ENCODE measurements at regions not wholly inside any gene's neighbourhood (a gene's known extent, or its start where the extent isn't known, plus 50 kb on each side); places are given as distances from the start of the nearest gene placed in this dataset.

DNA sequence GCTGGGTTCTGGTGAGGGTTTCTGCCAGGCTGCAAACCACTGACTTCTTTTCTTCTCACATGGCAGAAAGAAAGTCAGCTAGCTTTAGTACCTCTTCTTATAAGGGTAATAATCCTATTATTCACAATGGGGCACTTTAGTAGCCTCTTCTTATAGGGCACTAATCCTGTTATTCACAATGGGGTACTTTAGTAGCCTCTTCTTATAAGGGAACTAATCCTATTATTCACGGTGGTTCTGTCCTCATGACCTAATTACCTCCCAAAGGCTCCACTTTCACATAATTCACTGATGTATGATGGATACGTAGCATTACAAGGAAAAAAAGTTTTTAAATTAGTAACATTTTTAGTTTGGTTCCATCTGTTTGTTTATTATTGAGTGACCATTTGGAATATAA lies 671.3 kb downstream of the NSUN3 start:
- Histone ChIP-seq H4K20me1 (ENCODE audit: insufficient read depth, low read length) (no peaks in the 10 kb centered on the region), H3K9me2 (ENCODE audit: low read depth, low read length) (no peaks in the 10 kb centered on the region), H3K4me3 (ENCODE audit: low read depth, low read length, poor library complexity, severe bottlenecking) (no peak overlapping the region), H2AFZ (ENCODE audit: low read length) (no peak overlapping the region), H3K9ac (ENCODE audit: low read length) (no peak overlapping the region), H3K27me3 (ENCODE audit: insufficient read depth, low read length) (no peaks in the 10 kb centered on the region), H3K9me3 (ENCODE audit: low read length) (no peaks in the 10 kb centered on the region), H3K4me2 (ENCODE audit: low read length) (no peak overlapping the region), H3K79me2 (ENCODE audit: insufficient read depth, low read length) (no peaks in the 10 kb centered on the region), H3K36me3 (ENCODE audit: insufficient read depth, low read length) (no peaks in the 10 kb centered on the region), H3K4me1 (ENCODE audit: insufficient read depth, low read length, severe bottlenecking) (no peaks in the 10 kb centered on the region), H3K27ac (ENCODE audit: low read depth, low read length, poor library complexity, severe bottlenecking) (no peak overlapping the region), H3F3A (ENCODE audit: insufficient read depth, low read length) (no peaks in the 10 kb centered on the region)
- TF ChIP-seq EZH2 (IDR thresholded peaks at IDR 0.05; ENCODE audit: borderline replicate concordance, low read length) (no peak), CTCF (IDR thresholded peaks at IDR 0.05; ENCODE audit: low read length) (no peak)

DNA sequence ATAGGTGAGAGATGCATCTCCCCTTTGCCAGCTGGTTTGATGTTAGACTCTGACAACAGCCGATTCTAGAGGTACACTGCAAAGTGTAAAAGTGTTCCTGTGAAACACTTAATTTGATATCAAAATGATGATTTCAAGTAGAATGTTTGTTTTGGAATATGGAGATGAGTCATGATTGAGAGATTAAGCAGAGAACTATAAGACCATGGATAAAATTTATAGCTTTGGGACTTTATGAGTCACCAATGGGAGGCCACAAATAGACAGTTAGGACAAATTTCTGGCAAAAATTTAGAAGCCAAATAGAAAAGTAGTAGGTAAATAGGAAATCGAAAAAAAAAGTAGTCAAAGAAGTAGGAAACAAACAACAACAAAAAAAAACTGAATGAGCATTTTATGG lies 672.5 kb downstream of the NSUN3 start:
- no peaks in the 10 kb centered on the region for H3K27me3 ChIP-seq (ENCODE audit: insufficient read depth, low read length)
- H3K9ac ChIP-seq (ENCODE audit: low read length): no peak overlapping the region
- no peaks in the 10 kb centered on the region for H3F3A ChIP-seq (ENCODE audit: insufficient read depth, low read length)
- H3K9me2 ChIP-seq (ENCODE audit: low read depth, low read length): no peaks in the 10 kb centered on the region
- no peaks in the 10 kb centered on the region for H3K79me2 ChIP-seq (ENCODE audit: insufficient read depth, low read length)
- no peak for TF ChIP-seq EZH2 (IDR thresholded peaks at IDR 0.05; ENCODE audit: borderline replicate concordance, low read length)
- no peaks in the 10 kb centered on the region for H3K36me3 ChIP-seq (ENCODE audit: insufficient read depth, low read length)
- no peak overlapping the region for H3K4me3 ChIP-seq (ENCODE audit: low read depth, low read length, poor library complexity, severe bottlenecking)
- H3K9me3 ChIP-seq (ENCODE audit: low read length): no peaks in the 10 kb centered on the region
- no peak overlapping the region for H3K27ac ChIP-seq (ENCODE audit: low read depth, low read length, poor library complexity, severe bottlenecking)
- no peaks in the 10 kb centered on the region for H3K4me1 ChIP-seq (ENCODE audit: insufficient read depth, low read length, severe bottlenecking)
- no peaks in the 10 kb centered on the region for H4K20me1 ChIP-seq (ENCODE audit: insufficient read depth, low read length)
- no peak overlapping the region for H3K4me2 ChIP-seq (ENCODE audit: low read length)
- H2AFZ ChIP-seq (ENCODE audit: low read length): no peak overlapping the region

DNA sequence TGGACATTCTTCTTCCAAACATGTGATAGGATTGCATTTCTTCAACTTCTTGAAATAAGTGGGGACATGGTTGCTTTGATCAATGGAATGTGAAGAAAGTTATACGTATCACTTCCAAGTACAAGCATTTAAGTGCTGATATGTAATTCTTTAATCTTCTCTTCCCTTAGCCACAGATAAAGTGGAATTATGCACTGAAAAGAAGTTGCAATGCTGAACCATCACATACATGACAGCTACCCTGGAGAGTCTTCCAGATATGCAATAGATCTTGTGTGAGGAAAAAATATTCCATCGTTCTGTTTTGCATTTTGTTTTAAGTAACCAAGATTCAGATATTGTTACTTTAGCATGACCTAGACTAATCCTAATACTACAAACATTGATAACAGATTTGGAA lies 674.3 kb downstream of the NSUN3 start:
- Histone ChIP-seq H3K4me3 (ENCODE audit: low read depth, low read length, poor library complexity, severe bottlenecking) (no peak overlapping the region), H3F3A (ENCODE audit: insufficient read depth, low read length) (no peaks in the 10 kb centered on the region), H3K79me2 (ENCODE audit: insufficient read depth, low read length) (no peaks in the 10 kb centered on the region), H3K9ac (ENCODE audit: low read length) (no peak overlapping the region), H3K9me3 (ENCODE audit: low read length) (no peaks in the 10 kb centered on the region), H3K27me3 (ENCODE audit: insufficient read depth, low read length) (no peaks in the 10 kb centered on the region), H3K36me3 (ENCODE audit: insufficient read depth, low read length) (no peaks in the 10 kb centered on the region), H2AFZ (ENCODE audit: low read length) (no peak overlapping the region), H3K27ac (ENCODE audit: low read depth, low read length, poor library complexity, severe bottlenecking) (no peak overlapping the region), H4K20me1 (ENCODE audit: insufficient read depth, low read length) (no peaks in the 10 kb centered on the region), H3K4me1 (ENCODE audit: insufficient read depth, low read length, severe bottlenecking) (no peaks in the 10 kb centered on the region), H3K9me2 (ENCODE audit: low read depth, low read length) (no peaks in the 10 kb centered on the region), H3K4me2 (ENCODE audit: low read length) (no peak overlapping the region)
- TF ChIP-seq CTCF (IDR thresholded peaks at IDR 0.05; ENCODE audit: low read length) (no peak), EZH2 (IDR thresholded peaks at IDR 0.05; ENCODE audit: borderline replicate concordance, low read length) (no peak)

GRCh38 chr3:94739420-94739819 lies 676.6 kb downstream of the NSUN3 start:
- H3K4me1 ChIP-seq (ENCODE audit: insufficient read depth, low read length, severe bottlenecking): no peaks in the 10 kb centered on the region
- no peaks in the 10 kb centered on the region for H3K27me3 ChIP-seq (ENCODE audit: insufficient read depth, low read length)
- H3K9me2 ChIP-seq (ENCODE audit: low read depth, low read length): no peaks in the 10 kb centered on the region
- no peak overlapping the region for H3K4me2 ChIP-seq (ENCODE audit: low read length)
- H3K9ac ChIP-seq (ENCODE audit: low read length): no peak overlapping the region
- no peak overlapping the region for H2AFZ ChIP-seq (ENCODE audit: low read length)
- no peaks in the 10 kb centered on the region for H3K79me2 ChIP-seq (ENCODE audit: insufficient read depth, low read length)
- H3F3A ChIP-seq (ENCODE audit: insufficient read depth, low read length): no peaks in the 10 kb centered on the region
- H3K27ac ChIP-seq (ENCODE audit: low read depth, low read length, poor library complexity, severe bottlenecking): no peak overlapping the region
- no peaks in the 10 kb centered on the region for H3K9me3 ChIP-seq (ENCODE audit: low read length)
- H4K20me1 ChIP-seq (ENCODE audit: insufficient read depth, low read length): no peaks in the 10 kb centered on the region
- TF ChIP-seq EZH2 (IDR thresholded peaks at IDR 0.05; ENCODE audit: borderline replicate concordance, low read length): no peak
- no peak for TF ChIP-seq CTCF (IDR thresholded peaks at IDR 0.05; ENCODE audit: low read length)
- H3K36me3 ChIP-seq (ENCODE audit: insufficient read depth, low read length): no peaks in the 10 kb centered on the region
- H3K4me3 ChIP-seq (ENCODE audit: low read depth, low read length, poor library complexity, severe bottlenecking): no peak overlapping the region
